Astrocyte of the spinal cord (primary cell): ENCODE measurements at regions not wholly inside any gene's neighbourhood (a gene's known extent, or its start where the extent isn't known, plus 50 kb on each side); places are given as distances from the start of the nearest gene placed in this dataset.
"Not testable (repeated sequence)": the region's sequence is repeated elsewhere in the genome, so short reads cannot be mapped to it uniquely, and the experiment has no call there.

Experiments used
- DNase-seq: peaks from one replicate; pipeline ENCODE4 v3.0.0; 2011; ENCODE audit warnings: low read depth, low spot score
- H3K4me3 ChIP-seq: 2 replicates; pipeline ENCODE4 v1.5.1; 2011; ENCODE audit warnings: low read depth, mild to moderate bottlenecking, low read length, moderate library complexity
- in situ Hi-C: cut with HindIII; loops from 2 replicates; pipeline ENCODE4 v1.10.0; 2017; ENCODE audit warnings: low sequenced_read_pairs
- TF ChIP-seq, protein P1 (sequence below): IDR thresholded peaks from 2 replicates; pipeline ENCODE4 v1.5.1; 2012; ENCODE audit warnings: low read depth, mild to moderate bottlenecking, low read length, inconsistent platforms

DNA sequence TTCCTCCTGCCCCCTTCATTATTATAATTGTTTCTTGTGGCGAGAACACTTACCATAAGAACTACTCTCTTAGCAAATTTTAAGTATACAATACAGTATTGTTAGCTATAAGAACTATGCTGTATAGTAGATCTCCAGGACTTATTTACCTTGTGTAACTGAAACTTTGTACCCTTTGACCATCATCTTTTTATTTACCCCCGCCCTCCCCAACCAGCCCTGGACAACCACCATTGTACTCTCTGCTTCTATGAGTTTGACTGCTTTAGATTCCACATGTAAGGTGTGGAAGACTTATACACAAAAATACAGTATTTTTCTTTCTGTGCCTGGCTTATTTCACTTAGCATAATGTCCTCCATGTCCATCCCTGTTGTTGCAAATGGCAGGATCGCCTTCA, 161.1 kb downstream of the PHF8 start:
- H3K4me3 ChIP-seq: no peak overlapping the region
- no peak for DNase-seq
- TF ChIP-seq, protein P1, sequence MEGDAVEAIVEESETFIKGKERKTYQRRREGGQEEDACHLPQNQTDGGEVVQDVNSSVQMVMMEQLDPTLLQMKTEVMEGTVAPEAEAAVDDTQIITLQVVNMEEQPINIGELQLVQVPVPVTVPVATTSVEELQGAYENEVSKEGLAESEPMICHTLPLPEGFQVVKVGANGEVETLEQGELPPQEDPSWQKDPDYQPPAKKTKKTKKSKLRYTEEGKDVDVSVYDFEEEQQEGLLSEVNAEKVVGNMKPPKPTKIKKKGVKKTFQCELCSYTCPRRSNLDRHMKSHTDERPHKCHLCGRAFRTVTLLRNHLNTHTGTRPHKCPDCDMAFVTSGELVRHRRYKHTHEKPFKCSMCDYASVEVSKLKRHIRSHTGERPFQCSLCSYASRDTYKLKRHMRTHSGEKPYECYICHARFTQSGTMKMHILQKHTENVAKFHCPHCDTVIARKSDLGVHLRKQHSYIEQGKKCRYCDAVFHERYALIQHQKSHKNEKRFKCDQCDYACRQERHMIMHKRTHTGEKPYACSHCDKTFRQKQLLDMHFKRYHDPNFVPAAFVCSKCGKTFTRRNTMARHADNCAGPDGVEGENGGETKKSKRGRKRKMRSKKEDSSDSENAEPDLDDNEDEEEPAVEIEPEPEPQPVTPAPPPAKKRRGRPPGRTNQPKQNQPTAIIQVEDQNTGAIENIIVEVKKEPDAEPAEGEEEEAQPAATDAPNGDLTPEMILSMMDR: no peak
- in situ Hi-C loops: no loop called here

DNA sequence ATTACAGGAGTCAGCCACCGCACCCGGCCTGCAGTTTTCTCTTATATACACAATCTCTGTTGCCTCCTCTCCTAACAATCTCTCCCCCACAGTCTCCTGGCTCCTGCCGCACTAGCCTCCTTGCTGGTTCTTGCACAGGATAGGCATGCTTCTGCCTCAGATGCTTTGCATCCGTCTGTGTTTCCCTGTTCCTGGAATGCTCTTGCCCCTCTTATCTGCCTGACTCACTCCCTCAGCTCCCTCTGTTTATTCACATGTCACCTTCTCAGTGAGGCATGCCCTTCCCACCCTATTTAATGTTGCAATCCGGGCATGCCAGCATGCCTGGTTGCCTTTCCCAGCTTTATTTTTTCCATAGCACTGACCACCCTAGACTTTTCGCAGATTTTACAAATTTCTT, 161.9 kb downstream of the PHF8 start:
- TF ChIP-seq, protein P1: no peak
- no peak overlapping the region for H3K4me3 ChIP-seq
- in situ Hi-C loops: no loop called here
- DNase-seq: no peak

DNA sequence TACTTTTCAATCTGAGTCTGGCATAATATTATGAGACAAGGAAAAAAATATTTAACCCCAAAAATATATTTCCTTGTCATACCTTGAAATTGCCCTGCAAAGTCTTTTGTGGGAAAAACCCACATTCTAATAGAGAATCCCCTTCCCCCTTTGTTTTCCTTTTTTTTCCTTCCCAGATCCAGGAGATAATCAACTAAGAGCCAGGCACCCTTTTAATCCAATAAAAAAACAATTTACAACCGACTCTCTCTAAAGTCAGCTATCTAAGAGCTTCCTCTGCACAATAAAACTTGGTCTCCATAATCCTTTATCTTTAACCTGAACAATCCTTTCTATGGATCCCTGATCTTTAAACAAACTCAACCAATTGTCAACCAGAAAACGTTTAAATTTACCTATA, 163.5 kb downstream of the PHF8 start:
- DNase-seq, H3K4me3 ChIP-seq, in situ Hi-C loops: not testable (repeated sequence)

DNA sequence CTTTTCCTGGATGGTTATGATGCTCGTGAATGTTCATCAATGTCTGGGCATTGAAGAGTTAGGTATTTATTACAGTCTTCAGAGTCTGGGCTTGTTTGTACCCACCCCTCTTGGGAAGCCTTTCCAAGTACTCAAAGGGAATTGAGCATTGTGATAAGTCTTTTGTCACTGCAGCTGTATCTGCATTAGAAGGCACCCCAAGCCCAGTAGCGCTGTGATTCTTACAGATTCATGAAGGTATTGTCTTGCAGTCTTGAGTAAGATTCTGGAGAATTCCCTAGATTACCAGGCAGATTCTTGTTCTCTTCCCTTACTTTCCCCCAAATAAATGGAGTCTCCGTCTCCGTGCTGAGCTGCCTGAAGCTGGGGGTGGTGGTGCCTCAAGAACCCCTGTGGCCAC, 173.4 kb upstream of the HUWE1 start:
- in situ Hi-C loops: no loop called here
- no peak overlapping the region for H3K4me3 ChIP-seq
- DNase-seq: no peak
- TF ChIP-seq, protein P1: no peak

DNA sequence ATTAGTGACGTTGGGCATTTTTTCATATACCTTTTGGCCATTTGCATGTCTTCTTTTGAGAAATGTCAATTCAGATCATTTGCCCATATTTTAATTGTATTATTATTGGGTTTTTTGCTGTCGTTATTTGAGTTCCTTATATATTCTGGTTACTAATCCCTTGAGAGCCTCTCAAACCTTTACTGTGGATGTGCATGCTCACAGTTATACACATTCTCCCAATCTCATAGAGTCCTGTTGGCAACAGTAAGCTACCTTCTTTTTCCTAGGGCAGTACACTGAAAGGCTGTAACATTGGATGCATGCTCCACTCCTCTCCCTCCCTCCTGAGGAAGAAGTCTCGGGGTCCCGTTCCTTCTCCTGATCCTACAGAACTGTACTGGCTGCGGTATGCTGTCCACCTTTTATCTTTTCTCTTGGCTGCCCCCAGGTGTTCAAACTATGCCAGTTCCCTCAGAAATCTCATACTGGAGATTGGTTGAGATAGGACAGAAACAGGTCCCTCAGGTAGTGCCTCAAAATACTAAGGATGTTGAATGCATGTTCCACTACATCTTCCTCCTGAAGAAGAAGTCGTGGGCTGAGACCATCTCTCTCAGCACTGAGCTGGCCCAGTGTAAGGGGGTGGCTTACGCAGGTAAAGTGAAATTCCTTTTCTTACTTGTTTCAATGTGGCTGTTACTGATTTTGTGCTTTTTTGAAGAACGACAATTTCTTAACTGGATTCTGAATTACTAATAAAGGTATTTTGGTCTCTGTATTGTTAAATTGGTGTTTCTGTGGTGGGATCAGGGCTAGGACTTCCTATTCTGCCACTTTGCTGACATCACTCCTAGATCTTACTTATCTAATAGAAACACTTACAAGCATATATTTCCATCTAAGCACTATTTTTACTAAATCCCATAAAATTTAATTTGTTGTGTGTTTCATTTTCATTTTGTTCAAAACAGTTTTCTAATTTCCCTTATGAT, 145.4 kb upstream of the HUWE1 start:
- DNase-seq: peak; percentile 30
- in situ Hi-C loops: no loop called here
- no peak overlapping the region for H3K4me3 ChIP-seq
- TF ChIP-seq, protein P1: peak; percentile 44

DNA sequence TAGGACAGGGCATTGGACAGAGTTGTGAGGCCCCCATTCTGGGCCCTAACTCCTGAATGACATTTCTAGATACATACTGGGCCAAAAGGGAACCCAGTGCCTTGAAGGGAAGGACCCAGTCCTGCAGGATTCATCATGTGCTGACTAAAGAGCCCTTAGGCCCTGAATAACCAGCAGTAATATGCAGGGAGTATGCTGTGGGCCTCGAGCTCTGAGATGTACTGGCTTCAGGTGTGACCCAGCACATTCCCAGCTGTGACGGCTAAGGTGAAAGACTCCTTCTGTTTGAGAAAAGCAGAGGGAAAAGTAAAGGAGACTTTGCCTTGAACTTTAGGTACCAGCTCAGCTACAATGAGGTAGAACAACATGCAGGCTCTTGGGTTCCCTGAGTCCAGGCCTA, 138.2 kb upstream of the HUWE1 start:
- H3K4me3 ChIP-seq: no peak overlapping the region
- TF ChIP-seq, protein P1: no peak
- in situ Hi-C loops: no loop called here
- no peak for DNase-seq

DNA sequence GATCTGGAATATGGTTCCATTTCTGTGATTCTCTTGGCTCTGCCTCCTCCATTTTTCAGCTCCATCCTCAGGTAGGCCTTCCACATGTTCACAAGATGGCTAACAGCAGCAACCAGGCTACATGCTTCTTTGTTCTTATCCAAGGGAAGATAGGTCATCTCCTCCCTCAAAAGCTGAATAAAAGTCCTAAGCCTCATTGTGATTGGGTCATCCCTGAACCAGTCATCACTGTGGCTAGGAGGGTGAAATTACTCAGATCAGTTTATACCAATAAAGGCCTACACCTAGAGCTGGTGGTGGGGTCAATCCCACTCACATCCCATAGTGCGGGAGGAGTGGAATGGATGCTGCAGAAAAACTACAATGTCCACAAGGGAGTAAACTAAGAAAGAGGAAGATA, 131.6 kb upstream of the HUWE1 start:
- H3K4me3 ChIP-seq, in situ Hi-C loops, DNase-seq: not testable (repeated sequence)
